Loucy (cell line): ENCODE measurements at regions not wholly inside any gene's neighbourhood (a gene's known extent, or its start where the extent isn't known, plus 50 kb on each side); places are given as distances from the start of the nearest gene placed in this dataset.

ENCODE experiments used
- EZH2phosphoT487 ChIP-seq: fragments of 200-600 bp; IDR thresholded peaks from 2 replicates; pipeline ENCODE4 v1.6.1; 2018; ENCODE audit warnings: antibody characterized with exemption, mild to moderate bottlenecking, moderate library complexity, borderline replicate concordance
- TF ChIP-seq, protein P1 (sequence below): fragments of 200-600 bp; sonication (generic); conservative IDR thresholded peaks from 2 replicates; pipeline ENCODE4 v1.5.1; 2014; ENCODE audit warnings: mild to moderate bottlenecking, antibody characterized with exemption, low read length

GRCh38 chr7:106561666-106562411 is 99.1 kb downstream of the CCDC71L start:
- TF ChIP-seq, protein P1, sequence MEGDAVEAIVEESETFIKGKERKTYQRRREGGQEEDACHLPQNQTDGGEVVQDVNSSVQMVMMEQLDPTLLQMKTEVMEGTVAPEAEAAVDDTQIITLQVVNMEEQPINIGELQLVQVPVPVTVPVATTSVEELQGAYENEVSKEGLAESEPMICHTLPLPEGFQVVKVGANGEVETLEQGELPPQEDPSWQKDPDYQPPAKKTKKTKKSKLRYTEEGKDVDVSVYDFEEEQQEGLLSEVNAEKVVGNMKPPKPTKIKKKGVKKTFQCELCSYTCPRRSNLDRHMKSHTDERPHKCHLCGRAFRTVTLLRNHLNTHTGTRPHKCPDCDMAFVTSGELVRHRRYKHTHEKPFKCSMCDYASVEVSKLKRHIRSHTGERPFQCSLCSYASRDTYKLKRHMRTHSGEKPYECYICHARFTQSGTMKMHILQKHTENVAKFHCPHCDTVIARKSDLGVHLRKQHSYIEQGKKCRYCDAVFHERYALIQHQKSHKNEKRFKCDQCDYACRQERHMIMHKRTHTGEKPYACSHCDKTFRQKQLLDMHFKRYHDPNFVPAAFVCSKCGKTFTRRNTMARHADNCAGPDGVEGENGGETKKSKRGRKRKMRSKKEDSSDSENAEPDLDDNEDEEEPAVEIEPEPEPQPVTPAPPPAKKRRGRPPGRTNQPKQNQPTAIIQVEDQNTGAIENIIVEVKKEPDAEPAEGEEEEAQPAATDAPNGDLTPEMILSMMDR, result no peak
- TF ChIP-seq EZH2phosphoT487, result no peak
